H1 (cell line): ENCODE measurements at regions not wholly inside any gene's neighbourhood (a gene's known extent, or its start where the extent isn't known, plus 50 kb on each side); places are given as distances from the start of the nearest gene placed in this dataset.

ENCODE experiments used
- GABPA ChIP-seq: IDR thresholded peaks from 2 replicates; pipeline ENCODE4 v1.6.1; 2011; ENCODE audit warnings: mild to moderate bottlenecking, low read length, moderate library complexity, borderline replicate concordance; ENCODE audit not compliant: insufficient read depth
- HDAC2 ChIP-seq, 2 experiments: fragments of 300-600 bp in 1 of 2; sonication (generic) in 1 of 2; IDR thresholded peaks; 2 replicates each; pipeline ENCODE4 v1.6.1; 2011 to 2012; ENCODE audit warnings: low read depth in 2 of 2, low read length in 2 of 2, mild to moderate bottlenecking in 2 of 2, moderate library complexity in 2 of 2, borderline replicate concordance in 1 of 2, inconsistent platforms in 1 of 2
- JUND ChIP-seq: IDR thresholded peaks from 2 replicates; pipeline ENCODE4 v1.6.1; 2011; ENCODE audit warnings: mild to moderate bottlenecking, improper control_type of control experiment, low read length
- NRF1 ChIP-seq: IDR thresholded peaks from 2 replicates; pipeline ENCODE4 v1.6.1; 2011; ENCODE audit warnings: mild to moderate bottlenecking, low read depth, low read length, improper control_type of control experiment
- POLR2A ChIP-seq, 2 experiments: IDR thresholded peaks; 1 replicate in 1 of 2; 2 replicates in 1 of 2; pipeline ENCODE4 v1.6.1; 2011; ENCODE audit warnings: low read depth in 2 of 2, low read length in 2 of 2, mild to moderate bottlenecking in 2 of 2; ENCODE audit errors: control extremely low read depth in 1 of 2
- SUZ12 ChIP-seq: fragments of 200-600 bp; sonication (generic); IDR thresholded peaks from 2 replicates; pipeline ENCODE4 v1.6.1; 2012; ENCODE audit warnings: mild to moderate bottlenecking, inconsistent platforms, low read length, moderate library complexity, mixed read lengths
- TAF1 ChIP-seq: IDR thresholded peaks from 2 replicates; pipeline ENCODE4 v1.6.1; 2011; ENCODE audit warnings: mild to moderate bottlenecking, low read depth, low read length
- TBP ChIP-seq: IDR thresholded peaks from 2 replicates; pipeline ENCODE4 v1.6.1; 2011; ENCODE audit warnings: low read depth, low read length, improper control_type of control experiment
- TEAD4 ChIP-seq: IDR thresholded peaks from 2 replicates; pipeline ENCODE4 v1.6.1; 2012; ENCODE audit warnings: low read depth, low read length, inconsistent platforms, mixed read lengths
- TF ChIP-seq, protein P1 (sequence below), 3 experiments: IDR thresholded peaks; 1 replicate in 2 of 3; 2 replicates in 1 of 3; pipeline versions ENCODE4 v1.5.1 to v1.6.1; 2011; ENCODE audit warnings: low read length in 3 of 3, mild to moderate bottlenecking in 3 of 3, inconsistent platforms in 2 of 3, low read depth in 1 of 3, moderate library complexity in 1 of 3; ENCODE audit not compliant: insufficient read depth in 1 of 3; ENCODE audit errors: control extremely low read depth in 1 of 3

DNA sequence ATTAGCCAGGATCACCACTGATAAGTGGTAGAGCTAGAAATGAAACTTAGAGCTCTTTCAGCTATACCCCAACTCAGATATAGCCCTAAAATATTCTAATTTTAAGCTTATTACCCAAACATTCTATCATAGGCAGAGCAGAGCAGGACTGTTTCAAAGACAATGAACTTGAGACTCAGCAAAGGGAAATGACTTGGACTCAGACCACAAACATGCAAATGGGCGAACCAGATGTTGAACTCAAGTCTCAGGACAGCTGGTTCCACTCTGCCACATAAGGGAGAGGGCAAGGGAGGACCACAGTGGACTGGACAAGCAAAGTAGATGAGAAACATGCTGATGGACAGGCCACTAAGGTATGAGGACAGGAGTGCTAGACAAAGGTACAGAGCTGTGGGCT lies 315.3 kb downstream of the OMA1 start:
- no peak for TF ChIP-seq TBP
- no peak for TF ChIP-seq NRF1
- no peak for TF ChIP-seq JUND
- no peak for TF ChIP-seq HDAC2 (IDR thresholded peaks at IDR 0.05; ENCODE audit: borderline replicate concordance in 1 of 2, low read depth in 2 of 2, low read length in 2 of 2)
- no peak for TF ChIP-seq GABPA
- no peak for TF ChIP-seq SUZ12
- TF ChIP-seq POLR2A (IDR thresholded peaks at IDR 0.05; ENCODE audit: control extremely low read depth in 1 of 2, low read depth in 2 of 2, low read length in 2 of 2): no peak
- TF ChIP-seq TAF1: no peak
- TF ChIP-seq, protein P1, sequence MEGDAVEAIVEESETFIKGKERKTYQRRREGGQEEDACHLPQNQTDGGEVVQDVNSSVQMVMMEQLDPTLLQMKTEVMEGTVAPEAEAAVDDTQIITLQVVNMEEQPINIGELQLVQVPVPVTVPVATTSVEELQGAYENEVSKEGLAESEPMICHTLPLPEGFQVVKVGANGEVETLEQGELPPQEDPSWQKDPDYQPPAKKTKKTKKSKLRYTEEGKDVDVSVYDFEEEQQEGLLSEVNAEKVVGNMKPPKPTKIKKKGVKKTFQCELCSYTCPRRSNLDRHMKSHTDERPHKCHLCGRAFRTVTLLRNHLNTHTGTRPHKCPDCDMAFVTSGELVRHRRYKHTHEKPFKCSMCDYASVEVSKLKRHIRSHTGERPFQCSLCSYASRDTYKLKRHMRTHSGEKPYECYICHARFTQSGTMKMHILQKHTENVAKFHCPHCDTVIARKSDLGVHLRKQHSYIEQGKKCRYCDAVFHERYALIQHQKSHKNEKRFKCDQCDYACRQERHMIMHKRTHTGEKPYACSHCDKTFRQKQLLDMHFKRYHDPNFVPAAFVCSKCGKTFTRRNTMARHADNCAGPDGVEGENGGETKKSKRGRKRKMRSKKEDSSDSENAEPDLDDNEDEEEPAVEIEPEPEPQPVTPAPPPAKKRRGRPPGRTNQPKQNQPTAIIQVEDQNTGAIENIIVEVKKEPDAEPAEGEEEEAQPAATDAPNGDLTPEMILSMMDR (IDR thresholded peaks at IDR 0.05; ENCODE audit: control extremely low read depth in 1 of 3, insufficient read depth in 1 of 3, low read depth in 1 of 3, low read length in 3 of 3): no peak
- TF ChIP-seq TEAD4: no peak
